CD4-positive, alpha-beta T cell (primary cell): ENCODE measurements at regions not wholly inside any gene's neighbourhood (a gene's known extent, or its start where the extent isn't known, plus 50 kb on each side); places are given as distances from the start of the nearest gene placed in this dataset.

Experiments used
- ATAC-seq: fragments of 200-7000 bp; cut with Tn5 transposase; one replicate; pipeline ENCODE4 v1.10.0; 2022; ENCODE audit warnings: mild to moderate bottlenecking; ENCODE audit not compliant: poor library complexity
- CTCF ChIA-PET: fragments of 350-600 bp; sonication (Branson Sonifier 250); formaldehyde crosslinking; loops from one replicate; lab custom pipeline; 2021; ENCODE audit warnings: antibody characterized with exemption, inconsistent platforms; lab: Charles Lee
- POLR2A ChIA-PET: fragments of 350-600 bp; sonication (Branson Sonifier 250); formaldehyde crosslinking; loops from one replicate; lab custom pipeline; 2021; ENCODE audit warnings: antibody characterized with exemption, inconsistent platforms; lab: Charles Lee
- DNase-seq, 14 experiments: peaks; one replicate each; pipeline ENCODE4 v3.0.0-alpha.2; 2013 to 2020; ENCODE audit warnings: mixed read lengths in 2 of 14
- H3K27ac ChIP-seq, 2 donors: one replicate each; pipeline versions ENCODE4 v1.5.1 to v1.7.0; 2013; ENCODE audit warnings: low read length in 2 of 2, low read depth in 1 of 2, mild to moderate bottlenecking in 1 of 2
- H3K27me3 ChIP-seq, 2 experiments: 1 replicate in 1 of 2; 2 replicates in 1 of 2; pipeline versions ENCODE4 v1.6.1 to v1.7.0; 2013; ENCODE audit warnings: low read length in 2 of 2, control low read depth in 1 of 2, mild to moderate bottlenecking in 1 of 2, moderate library complexity in 1 of 2; ENCODE audit not compliant: insufficient read depth in 2 of 2, control insufficient read depth in 1 of 2
- H3K36me3 ChIP-seq: one replicate; pipeline ENCODE4 v1.6.1; 2013; ENCODE audit warnings: low read length, control low read depth; ENCODE audit not compliant: insufficient read depth
- H3K4me1 ChIP-seq: one replicate; pipeline ENCODE4 v1.6.1; 2013; ENCODE audit warnings: low read length, control low read depth; ENCODE audit not compliant: insufficient read depth
- H3K4me3 ChIP-seq: one replicate; pipeline ENCODE4 v1.5.1; 2013; ENCODE audit warnings: mild to moderate bottlenecking, low read length, moderate library complexity
- H3K9me3 ChIP-seq, 2 experiments: 1 replicate in 1 of 2; 2 replicates in 1 of 2; pipeline versions ENCODE4 v1.6.1 to v1.7.0; 2013; ENCODE audit warnings: low read length in 2 of 2, mild to moderate bottlenecking in 2 of 2, control low read depth in 1 of 2, moderate library complexity in 1 of 2; ENCODE audit not compliant: control insufficient read depth in 1 of 2, insufficient read depth in 1 of 2
- H3K27ac Mint-ChIP-seq: one replicate; pipeline ENCODE4 v1.8.0; 2020; ENCODE audit warnings: mixed read lengths
- H3K27me3 Mint-ChIP-seq: one replicate; pipeline ENCODE4 v1.8.0; 2021; ENCODE audit warnings: mixed read lengths
- H3K36me3 Mint-ChIP-seq: one replicate; pipeline ENCODE4 v1.8.0; 2021; ENCODE audit warnings: low read depth, mixed read lengths
- H3K4me1 Mint-ChIP-seq: one replicate; pipeline ENCODE4 v1.8.0; 2021; ENCODE audit warnings: low read depth, mixed read lengths
- H3K4me3 Mint-ChIP-seq: one replicate; pipeline ENCODE4 v1.8.0; 2020; ENCODE audit warnings: mild to moderate bottlenecking, mixed read lengths
- H3K9me3 Mint-ChIP-seq: one replicate; pipeline ENCODE4 v1.8.0; 2020; ENCODE audit warnings: mixed read lengths
- intact Hi-C, 2 experiments: fragments of 100-400 bp; cut with DNase I in 1 of 2; cut with micrococcal nuclease in 1 of 2; formaldehyde crosslinking; loops; one replicate each; pipeline versions ENCODE4 v1.15.1 to v1.9.0; 2023 to 2025; cut with DNase I, micrococcal nuclease
- TF ChIP-seq, protein P1 (sequence below): fragments of 200-600 bp; IDR thresholded peaks from one replicate; pipeline ENCODE4 v1.8.0; 2022; ENCODE audit warnings: antibody characterized with exemption, mild to moderate bottlenecking

DNA sequence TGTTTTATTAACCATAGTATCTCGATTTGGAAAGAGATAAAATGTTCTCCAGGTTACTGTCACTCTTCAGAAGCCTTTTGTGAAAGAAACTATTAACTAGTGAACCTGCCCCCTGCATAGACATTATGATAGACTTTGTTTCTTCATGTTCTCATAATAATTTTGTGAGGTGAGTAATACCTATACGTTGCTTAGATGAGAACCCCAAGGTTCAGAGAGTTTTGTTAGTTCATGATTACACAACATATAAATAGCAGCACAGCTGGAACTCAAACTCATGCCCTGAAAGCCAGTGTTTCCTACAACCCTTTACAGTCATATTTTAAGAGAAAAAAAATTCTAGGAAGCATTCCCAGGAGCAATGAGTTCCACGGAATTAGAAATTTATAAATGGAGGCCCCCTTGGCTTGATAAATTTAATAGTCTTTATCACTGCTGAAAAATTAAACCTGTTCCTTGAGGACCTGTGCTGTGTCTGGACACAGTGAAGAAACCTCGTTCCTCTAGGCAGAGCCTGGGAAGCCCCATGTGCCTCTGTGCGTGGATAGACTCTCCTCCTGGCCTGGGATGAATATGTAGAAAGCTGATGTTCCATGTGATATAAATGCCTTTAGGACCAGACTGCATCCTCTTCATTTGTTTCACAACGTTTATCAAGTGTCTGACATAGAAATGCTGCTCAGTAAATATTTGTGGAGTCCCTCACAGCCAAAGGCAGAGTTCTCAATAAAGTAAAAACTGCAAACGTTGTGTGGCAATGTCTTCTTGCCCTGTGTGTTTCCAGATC is 1257.0 kb upstream of the GYPC start:
- H3K4me3 ChIP-seq: no peak overlapping the region
- H3K9me3 ChIP-seq: peaks cover 6 to 8% of the 10 kb centered on the region in 2 experiments
- TF ChIP-seq, protein P1, sequence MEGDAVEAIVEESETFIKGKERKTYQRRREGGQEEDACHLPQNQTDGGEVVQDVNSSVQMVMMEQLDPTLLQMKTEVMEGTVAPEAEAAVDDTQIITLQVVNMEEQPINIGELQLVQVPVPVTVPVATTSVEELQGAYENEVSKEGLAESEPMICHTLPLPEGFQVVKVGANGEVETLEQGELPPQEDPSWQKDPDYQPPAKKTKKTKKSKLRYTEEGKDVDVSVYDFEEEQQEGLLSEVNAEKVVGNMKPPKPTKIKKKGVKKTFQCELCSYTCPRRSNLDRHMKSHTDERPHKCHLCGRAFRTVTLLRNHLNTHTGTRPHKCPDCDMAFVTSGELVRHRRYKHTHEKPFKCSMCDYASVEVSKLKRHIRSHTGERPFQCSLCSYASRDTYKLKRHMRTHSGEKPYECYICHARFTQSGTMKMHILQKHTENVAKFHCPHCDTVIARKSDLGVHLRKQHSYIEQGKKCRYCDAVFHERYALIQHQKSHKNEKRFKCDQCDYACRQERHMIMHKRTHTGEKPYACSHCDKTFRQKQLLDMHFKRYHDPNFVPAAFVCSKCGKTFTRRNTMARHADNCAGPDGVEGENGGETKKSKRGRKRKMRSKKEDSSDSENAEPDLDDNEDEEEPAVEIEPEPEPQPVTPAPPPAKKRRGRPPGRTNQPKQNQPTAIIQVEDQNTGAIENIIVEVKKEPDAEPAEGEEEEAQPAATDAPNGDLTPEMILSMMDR: no peak
- ChIA-PET POLR2A (no interaction called here), CTCF (no interaction called here)
- no peaks in the 10 kb centered on the region for H3K27me3 ChIP-seq
- H3K36me3 Mint-ChIP-seq: no peaks in the 10 kb centered on the region
- DNase-seq: no peak
- no peaks in the 10 kb centered on the region for H3K9me3 Mint-ChIP-seq
- intact Hi-C loops: no loop called here
- no peaks in the 10 kb centered on the region for H3K27me3 Mint-ChIP-seq
- H3K27ac Mint-ChIP-seq: no peak overlapping the region
- no peaks in the 10 kb centered on the region for H3K36me3 ChIP-seq
- H3K4me1 Mint-ChIP-seq: no peaks in the 10 kb centered on the region
- H3K27ac ChIP-seq: no peak overlapping the region
- no peaks in the 10 kb centered on the region for H3K4me1 ChIP-seq
- ATAC-seq: no peak
- H3K4me3 Mint-ChIP-seq: no peak overlapping the region

DNA sequence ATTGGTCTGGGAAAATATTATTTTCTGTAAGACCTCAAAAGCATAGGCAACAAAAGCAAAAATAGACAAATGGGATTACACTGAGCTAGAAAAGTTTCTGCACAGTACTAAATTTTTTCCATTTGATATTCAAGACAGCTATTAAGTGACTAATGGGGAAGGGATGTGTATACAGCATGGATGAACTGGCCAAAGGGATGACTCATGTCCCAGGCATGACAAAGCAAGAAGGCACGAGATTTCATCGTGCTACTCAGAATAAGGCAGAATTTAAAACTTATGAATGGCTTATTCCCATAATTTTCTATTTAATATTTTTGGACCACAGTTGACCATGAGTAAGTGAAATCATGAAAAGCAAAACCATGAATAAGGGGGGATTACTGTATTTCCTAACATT is 1250.1 kb upstream of the GYPC start:
- Histone ChIP-seq H3K4me3 (no peak overlapping the region), H3K4me1 (no peaks in the 10 kb centered on the region), H3K36me3 (no peaks in the 10 kb centered on the region), H3K9me3 (peaks cover 4 to 8% of the 10 kb centered on the region in 2 experiments), H3K27me3 (no peaks in the 10 kb centered on the region), H3K27ac (no peak overlapping the region)
- no peak overlapping the region for H3K27ac Mint-ChIP-seq
- H3K27me3 Mint-ChIP-seq: no peaks in the 10 kb centered on the region
- H3K4me1 Mint-ChIP-seq: no peaks in the 10 kb centered on the region
- intact Hi-C loops: no loop called here
- TF ChIP-seq, protein P1: no peak
- ChIA-PET CTCF (interaction anchor here (0.8 kb wide), 1 partner anchor 15 kb away, joined by 3 read pairs; no protein-coding TSS in a partner anchor), POLR2A (no interaction called here)
- no peaks in the 10 kb centered on the region for H3K36me3 Mint-ChIP-seq
- DNase-seq (no peak), ATAC-seq (no peak)
- peaks cover 4% of the 10 kb centered on the region for H3K9me3 Mint-ChIP-seq
- no peak overlapping the region for H3K4me3 Mint-ChIP-seq

DNA sequence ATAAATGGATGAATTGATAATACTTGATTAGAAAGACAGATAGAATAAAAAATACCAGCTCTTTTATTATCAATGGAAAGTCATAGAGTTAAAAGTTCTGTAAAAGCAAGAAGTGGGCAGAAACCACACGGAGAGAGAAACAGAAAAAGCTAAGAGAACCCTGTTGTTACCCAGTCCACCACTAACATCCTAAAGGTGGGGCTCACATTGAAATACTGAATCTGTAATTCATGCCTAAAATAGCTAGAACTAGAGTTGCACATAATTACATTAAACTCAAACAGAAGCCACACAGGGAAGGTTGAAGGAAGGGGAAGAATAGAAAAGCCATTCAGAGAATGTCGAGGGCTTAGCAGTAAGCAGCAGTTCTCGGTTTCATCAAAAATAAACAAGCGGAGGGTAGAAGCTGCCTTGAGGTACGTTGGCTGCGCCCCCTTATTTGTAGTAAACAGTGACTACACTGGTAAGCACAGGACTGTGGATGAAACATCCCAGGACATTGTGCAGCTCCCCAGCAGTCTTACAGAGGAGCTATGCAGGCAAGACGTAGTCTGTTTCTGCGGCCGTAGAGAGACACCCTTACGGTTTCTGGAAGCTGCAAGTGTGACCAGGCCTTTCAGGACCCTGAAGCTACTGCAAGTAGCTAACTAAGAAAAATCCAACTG is 1247.0 kb upstream of the GYPC start:
- no peaks in the 10 kb centered on the region for H3K4me1 ChIP-seq
- no peak for DNase-seq
- H3K27me3 ChIP-seq: no peaks in the 10 kb centered on the region
- H3K27ac ChIP-seq: no peak overlapping the region
- POLR2A ChIA-PET: interaction anchor here (0.6 kb wide), 1 partner anchor 249 kb away, joined by 3 read pairs; no protein-coding TSS in a partner anchor
- no peak overlapping the region for H3K4me3 ChIP-seq
- Mint-ChIP-seq H3K36me3 (no peaks in the 10 kb centered on the region), H3K9me3 (peaks cover 7% of the 10 kb centered on the region), H3K27ac (no peak overlapping the region), H3K4me3 (no peak overlapping the region), H3K4me1 (no peaks in the 10 kb centered on the region), H3K27me3 (no peaks in the 10 kb centered on the region)
- CTCF ChIA-PET: no interaction called here
- no peaks in the 10 kb centered on the region for H3K9me3 ChIP-seq
- TF ChIP-seq, protein P1: no peak
- ATAC-seq: no peak
- intact Hi-C loops: no loop called here
- H3K36me3 ChIP-seq: no peaks in the 10 kb centered on the region
